ENCODE measurements at regions not wholly inside any gene's neighbourhood (a gene's known extent, or its start where the extent isn't known, plus 50 kb on each side); places are given as distances from the start of the nearest gene placed in this dataset.
A peak's percentile ranks its signal among the peaks of the same experiment; 100 is the strongest.

DNA sequence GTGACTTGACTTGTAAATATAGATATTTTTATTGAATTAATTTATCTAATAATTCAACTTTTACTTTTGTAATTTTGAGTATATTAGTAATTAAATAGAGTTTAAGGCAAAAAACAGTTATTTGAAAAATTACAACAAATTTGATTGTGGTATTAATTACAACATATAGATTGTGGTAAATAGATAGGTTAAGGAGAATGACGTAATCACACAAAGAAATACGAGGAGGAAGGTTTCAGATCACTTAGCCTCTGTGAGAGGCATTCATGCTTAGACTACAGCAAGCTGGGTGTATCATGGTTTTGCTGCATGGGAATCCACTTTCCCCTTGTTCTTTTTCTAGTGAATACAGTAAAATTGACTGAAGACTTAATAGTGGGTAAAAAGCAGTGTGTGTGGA lies 878.4 kb upstream of the EDIL3 start:
- FAIRE-seq (no peak), DNase-seq (ENCODE audit: insufficient read length, low spot score) (no peak)
- no peak for TF ChIP-seq POLR2A (IDR thresholded peaks at IDR 0.05; ENCODE audit: low read depth, low read length)

DNA sequence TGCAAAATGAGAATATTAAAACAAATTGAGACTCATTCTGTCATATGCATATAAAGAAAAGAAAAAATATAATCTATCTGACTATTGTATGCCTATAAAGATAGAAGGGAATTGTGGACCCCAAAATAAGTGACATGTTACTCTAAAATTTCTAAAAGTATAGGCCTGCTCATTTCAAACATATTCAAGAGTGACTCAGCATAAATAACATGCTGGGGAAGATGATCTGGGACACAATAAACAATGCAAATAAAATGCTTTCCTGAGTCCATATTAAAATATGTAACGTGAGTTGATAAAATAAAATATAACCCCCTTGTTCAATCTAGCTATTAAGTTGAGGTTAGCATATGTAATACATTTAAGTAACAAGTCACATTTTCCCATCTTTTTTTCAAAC lies 882.0 kb upstream of the EDIL3 start:
- FAIRE-seq (no peak), DNase-seq (ENCODE audit: insufficient read length, low spot score) (no peak)
- no peak for TF ChIP-seq POLR2A (IDR thresholded peaks at IDR 0.05; ENCODE audit: low read depth, low read length)

DNA sequence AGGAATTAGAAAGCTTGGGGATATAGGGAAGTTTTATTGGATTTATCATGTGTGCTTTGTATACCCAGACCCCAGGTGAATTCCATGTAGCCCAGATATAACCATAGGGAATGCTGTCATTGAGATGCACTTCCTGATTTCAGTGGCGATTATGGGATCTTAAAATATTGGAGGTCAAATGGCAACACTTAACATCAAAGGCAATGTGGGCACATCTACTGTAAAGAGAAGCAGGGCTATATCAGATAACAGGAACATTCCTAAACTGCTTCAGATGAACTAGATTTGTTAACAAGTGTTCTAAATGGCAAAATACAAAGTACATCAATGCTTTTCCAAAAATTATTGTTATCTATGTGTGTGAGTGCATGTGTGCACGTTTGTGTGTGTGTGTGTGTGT lies 883.5 kb upstream of the EDIL3 start:
- FAIRE-seq (no peak), DNase-seq (ENCODE audit: insufficient read length, low spot score) (no peak)
- no peak for TF ChIP-seq POLR2A (IDR thresholded peaks at IDR 0.05; ENCODE audit: low read depth, low read length)

DNA sequence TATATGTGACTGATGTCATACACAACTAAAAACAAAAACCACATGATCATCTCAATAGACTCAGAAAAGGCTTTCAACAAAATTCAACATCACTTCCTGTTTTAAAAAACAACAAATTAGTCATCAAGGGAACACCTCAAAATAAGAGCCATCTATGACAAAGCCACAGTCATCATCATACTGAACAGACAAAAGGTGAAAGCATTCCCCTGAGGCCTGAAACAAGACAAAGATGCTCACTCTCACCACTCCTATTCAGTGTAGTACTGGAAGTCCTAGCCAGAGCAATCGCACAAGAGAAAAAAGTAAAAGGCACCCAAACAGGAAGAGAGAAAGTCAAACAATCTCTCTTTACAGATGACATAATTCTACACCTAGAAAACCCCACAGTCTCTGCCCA lies 893.5 kb upstream of the EDIL3 start:
- no peak for TF ChIP-seq POLR2A (IDR thresholded peaks at IDR 0.05; ENCODE audit: low read depth, low read length)
- DNase-seq (ENCODE audit: insufficient read length, low spot score) (no peak), FAIRE-seq (peak; percentile 15)

DNA sequence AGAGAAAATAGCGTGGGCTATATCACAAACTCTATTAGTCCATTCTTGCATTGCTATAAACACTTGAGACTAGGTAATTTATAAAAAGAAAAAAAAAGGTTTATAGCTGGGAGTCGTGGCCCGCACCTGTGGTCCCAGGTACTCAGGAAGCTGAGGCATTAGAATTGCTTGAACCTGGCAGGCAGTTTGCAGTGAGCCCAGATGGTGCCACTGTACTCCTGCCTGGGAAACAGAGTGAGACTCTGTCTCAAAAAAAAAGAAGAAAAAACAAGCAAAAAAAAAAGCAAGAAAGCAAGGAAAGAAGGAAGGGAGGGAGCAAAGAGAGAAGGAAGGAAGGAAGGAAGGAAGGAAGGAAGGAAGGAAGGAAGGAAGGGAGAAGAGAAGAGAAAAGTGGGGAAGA lies 904.2 kb upstream of the EDIL3 start:
- FAIRE-seq: no peak
- TF ChIP-seq POLR2A (IDR thresholded peaks at IDR 0.05; ENCODE audit: low read depth, low read length): no peak
- DNase-seq (ENCODE audit: insufficient read length, low spot score): no peak

DNA sequence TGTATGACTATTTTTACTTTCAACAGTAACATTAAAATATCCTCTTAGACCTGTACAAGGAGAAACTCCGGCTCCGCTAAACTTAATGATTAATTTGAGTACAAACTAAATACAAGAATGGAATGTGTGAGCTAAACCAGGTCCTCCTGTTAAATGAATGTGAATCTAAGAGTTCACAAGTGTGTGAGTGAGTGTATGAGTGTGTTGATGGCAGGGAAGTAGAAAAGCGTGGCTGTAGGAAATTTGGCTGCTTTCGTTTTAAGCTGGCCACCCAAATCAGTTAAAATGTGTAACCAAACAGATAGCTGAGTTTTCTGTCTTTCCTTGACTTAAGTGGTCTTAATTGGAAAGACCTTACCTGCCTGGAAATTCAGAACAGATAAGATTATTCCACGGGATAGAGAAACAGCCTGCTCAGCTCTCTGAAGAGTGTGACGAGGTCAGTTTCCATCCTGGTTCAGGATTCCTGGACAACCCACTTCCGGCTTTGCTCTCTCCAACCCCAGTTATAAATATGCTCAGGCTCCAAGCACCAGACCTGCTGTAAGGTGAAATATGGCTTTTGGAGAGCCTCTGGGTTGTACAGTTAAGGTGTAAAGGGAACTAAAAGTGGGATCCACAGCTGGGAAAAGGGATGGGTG lies 908.6 kb upstream of the EDIL3 start:
- FAIRE-seq (peak; percentile 97), DNase-seq (ENCODE audit: insufficient read length, low spot score) (peak; percentile 9)
- TF ChIP-seq POLR2A (IDR thresholded peaks at IDR 0.05; ENCODE audit: low read depth, low read length): no peak

DNA sequence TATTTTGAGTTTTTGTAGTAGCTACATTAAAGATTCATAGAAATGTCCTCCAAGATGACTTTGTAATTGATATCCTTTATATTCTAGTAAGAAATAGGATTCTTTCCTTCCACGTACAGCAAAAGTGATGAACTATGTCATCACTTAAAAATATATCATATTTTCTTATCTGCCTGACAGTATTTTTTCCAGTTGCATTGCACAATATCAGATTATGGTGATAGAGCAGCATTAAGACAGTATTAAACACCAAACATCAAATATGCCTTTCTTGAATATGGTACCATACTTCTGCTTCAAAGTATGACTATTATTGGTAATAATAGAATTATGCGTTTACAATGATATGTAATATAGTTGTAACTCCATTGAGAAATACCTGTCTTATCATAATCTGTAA lies 919.8 kb upstream of the EDIL3 start:
- FAIRE-seq: no peak
- no peak for TF ChIP-seq POLR2A (IDR thresholded peaks at IDR 0.05; ENCODE audit: low read depth, low read length)
- DNase-seq (ENCODE audit: insufficient read length, low spot score): no peak

DNA sequence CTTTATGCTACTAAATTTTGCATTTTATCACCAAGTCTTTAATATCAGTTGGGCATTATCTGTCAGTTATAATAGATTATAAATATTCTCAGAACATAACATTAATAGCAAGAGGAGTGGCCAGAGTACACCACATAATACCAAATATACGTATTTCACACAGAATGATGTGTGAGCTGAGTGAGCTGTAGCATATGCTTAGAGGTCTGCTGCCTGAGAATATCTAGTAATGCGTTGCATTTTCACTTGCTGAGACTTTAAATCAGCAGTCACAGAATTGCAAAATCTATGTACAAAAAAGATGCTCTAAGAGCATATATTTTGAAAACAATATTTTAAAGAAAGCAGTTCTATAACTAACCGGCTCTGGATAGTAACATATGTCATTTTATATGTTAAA lies 921.1 kb upstream of the EDIL3 start:
- no peak for TF ChIP-seq POLR2A (IDR thresholded peaks at IDR 0.05; ENCODE audit: low read depth, low read length)
- no peak for FAIRE-seq
- DNase-seq (ENCODE audit: insufficient read length, low spot score): no peak

DNA sequence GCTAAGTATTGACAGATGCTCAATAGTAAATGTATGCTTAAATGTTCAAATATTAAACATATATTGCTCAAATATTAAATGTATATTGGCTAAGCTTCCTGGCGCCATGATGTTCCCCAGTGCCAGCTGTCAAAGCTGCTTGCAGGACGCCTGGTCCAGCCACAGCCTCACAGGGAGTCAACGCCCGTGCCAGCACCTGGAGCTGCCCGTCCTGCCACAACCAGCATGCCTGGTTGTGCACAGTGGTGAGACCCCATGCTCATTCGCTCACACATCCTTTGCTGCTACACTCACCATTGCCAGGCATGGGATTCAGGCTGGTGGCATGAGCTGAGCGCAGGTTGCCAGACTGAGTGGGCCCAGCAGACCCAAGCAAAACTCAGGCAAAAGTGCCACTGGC lies 926.9 kb upstream of the EDIL3 start:
- TF ChIP-seq POLR2A (IDR thresholded peaks at IDR 0.05; ENCODE audit: low read depth, low read length): no peak
- DNase-seq (ENCODE audit: insufficient read length, low spot score) (no peak), FAIRE-seq (no peak)

DNA sequence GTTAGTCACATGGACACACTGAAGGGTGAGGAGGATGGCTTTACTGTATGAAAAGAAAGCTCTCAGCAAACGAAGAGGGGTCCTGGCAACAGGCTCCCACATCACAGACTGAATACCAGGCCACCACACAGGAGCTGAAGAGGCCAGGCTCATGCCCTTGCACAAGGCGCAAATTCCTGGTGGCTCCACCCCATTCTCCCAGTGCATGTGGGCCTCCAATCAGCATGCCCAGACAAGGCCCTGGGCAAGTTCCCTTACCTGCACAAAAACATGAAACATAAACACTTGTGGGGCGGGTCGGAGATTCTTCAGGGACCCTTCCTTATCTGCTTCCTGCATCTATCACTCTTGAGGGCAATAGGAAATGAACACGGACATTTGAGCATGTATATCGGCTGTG lies 935.8 kb upstream of the EDIL3 start:
- FAIRE-seq: no peak

DNA sequence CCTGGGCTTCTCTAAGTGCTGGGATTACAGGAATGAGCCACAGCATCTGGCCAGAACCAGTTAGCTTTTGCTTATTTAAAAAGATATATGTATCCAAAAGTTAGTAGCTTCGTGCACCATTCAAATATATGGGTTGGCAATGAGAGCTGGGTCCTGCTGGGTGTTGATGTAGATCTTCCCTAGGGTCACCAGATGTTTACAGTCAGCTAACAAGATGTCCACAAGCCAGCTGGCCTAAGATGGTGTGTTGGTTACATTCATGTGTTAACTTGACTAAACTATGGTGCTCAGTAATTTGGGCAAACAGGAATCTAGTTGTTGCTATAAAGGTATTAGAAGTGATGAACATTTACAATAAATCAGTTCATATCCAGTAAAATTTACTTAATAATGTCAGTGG lies 948.6 kb upstream of the EDIL3 start:
- no peak for TF ChIP-seq POLR2A (IDR thresholded peaks at IDR 0.05; ENCODE audit: low read depth, low read length)
- FAIRE-seq (no peak), DNase-seq (ENCODE audit: insufficient read length, low spot score) (no peak)

More for the DNA sequence above, 935.8 kb upstream of the EDIL3 start:
- no peak for TF ChIP-seq POLR2A (IDR thresholded peaks at IDR 0.05; ENCODE audit: low read depth, low read length)
- DNase-seq (ENCODE audit: insufficient read length, low spot score): no peak

DNA sequence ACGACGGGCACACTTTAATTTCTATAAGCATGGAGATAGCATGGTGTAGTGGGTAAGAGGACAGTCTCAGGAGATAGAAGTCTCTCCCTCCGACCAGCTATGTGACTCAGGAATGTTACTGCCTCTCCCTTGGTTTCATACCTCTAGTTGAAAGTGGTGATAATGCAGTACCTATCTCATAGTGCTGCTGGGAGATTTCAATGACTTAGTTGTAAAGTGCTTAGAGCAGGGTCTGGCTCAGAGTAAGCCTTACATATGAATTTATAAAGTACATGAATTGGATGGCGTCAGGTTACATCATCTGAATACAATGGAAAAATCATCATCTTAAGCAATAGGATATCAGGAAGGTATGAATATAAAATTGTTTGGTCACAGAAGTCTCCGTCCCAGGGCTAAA lies 952.8 kb upstream of the EDIL3 start:
- no peak for TF ChIP-seq POLR2A (IDR thresholded peaks at IDR 0.05; ENCODE audit: low read depth, low read length)
- DNase-seq (ENCODE audit: insufficient read length, low spot score): no peak
- no peak for FAIRE-seq

DNA sequence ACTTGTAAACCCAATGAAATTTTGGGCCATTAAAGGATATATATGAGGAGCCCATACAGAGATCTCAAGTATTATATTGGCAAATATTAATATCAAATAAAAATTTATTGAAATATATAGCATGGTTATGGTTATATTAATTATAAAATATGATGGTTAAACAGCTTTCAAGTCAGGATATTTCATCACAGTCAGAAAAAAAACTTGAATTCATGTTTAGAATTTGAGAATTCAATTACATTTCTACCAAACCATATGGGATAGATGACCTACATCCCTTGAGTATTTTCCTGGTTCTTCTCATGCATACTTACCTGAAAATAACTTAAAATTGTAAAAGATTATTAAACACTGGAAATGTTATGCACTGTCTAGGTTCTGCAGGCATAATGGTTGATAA lies 956.1 kb upstream of the EDIL3 start:
- DNase-seq (ENCODE audit: insufficient read length, low spot score): no peak
- FAIRE-seq: no peak
- no peak for TF ChIP-seq POLR2A (IDR thresholded peaks at IDR 0.05; ENCODE audit: low read depth, low read length)

DNA sequence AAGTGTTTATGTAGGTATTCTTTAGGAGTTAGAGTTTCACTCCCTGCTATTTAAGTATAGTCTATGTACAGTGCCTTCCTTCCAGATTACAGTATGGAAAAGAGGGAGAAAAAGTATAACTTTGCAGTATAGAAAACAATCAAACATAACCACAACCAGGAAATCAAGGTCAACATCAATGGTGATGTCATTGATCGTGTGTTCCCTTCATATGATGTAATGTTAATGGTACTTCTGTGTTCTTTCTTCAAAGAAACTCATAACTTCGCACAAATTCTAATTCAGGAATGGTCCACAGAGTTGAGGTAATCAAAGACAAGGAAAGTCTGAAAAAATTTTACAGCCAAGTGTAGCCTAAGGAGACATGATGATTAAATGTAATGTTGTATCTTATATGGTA lies 961.1 kb upstream of the EDIL3 start:
- peak; percentile 6 for FAIRE-seq
- no peak for TF ChIP-seq POLR2A (IDR thresholded peaks at IDR 0.05; ENCODE audit: low read depth, low read length)
- DNase-seq (ENCODE audit: insufficient read length, low spot score): no peak

DNA sequence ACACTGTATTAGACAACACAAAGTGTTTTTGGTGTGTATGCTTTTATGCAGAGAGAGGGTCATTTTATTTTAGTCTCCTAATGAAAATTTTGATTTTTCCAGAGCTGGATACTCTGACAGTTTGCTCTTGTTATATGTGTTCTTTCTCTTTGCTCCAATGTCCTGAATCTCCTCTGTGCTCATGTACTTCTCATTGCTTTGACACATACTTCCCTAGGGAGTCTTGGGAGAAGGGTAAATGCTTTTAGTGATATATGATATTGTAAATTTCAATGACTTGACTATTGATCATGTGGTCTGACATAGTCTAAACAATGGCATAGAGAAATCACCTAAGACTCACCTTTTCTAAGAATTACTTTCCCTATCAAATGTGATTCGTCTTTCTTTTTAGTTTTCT lies 972.6 kb upstream of the EDIL3 start:
- TF ChIP-seq POLR2A (IDR thresholded peaks at IDR 0.05; ENCODE audit: low read depth, low read length): no peak
- DNase-seq (ENCODE audit: insufficient read length, low spot score) (no peak), FAIRE-seq (no peak)

DNA sequence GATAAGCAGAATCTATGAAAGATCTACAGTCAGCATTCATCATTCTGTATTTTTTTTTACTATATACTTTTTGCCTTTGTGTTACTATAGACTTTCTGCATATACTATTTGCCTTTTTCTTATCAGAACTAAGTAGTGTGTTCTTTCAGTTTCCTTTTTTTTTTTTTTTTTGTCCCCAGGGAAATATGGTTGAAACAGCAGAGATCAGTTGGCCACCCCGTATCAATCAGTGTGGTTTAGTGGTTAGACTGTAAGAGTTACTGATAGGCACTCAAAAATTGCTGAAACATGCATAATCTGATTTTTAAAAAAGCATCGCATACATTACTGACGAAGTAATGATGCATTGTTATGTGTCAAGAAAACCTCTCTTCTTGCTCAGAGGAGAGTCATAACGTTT lies 990.8 kb upstream of the EDIL3 start:
- DNase-seq (ENCODE audit: insufficient read length, low spot score): no peak
- no peak for FAIRE-seq
- no peak for TF ChIP-seq POLR2A (IDR thresholded peaks at IDR 0.05; ENCODE audit: low read depth, low read length)

Data from H54 (cell line).